Liver (tissue), 8 donors: ENCODE measurements at regions not wholly inside any gene's neighbourhood (a gene's known extent, or its start where the extent isn't known, plus 50 kb on each side); places are given as distances from the start of the nearest gene placed in this dataset.
"Not testable (repeated sequence)": the region's sequence is repeated elsewhere in the genome, so short reads cannot be mapped to it uniquely, and the experiment has no call there.

Experiments
- DNase-seq: peaks from one replicate; pipeline ENCODE4 v3.0.0-alpha.2; 2017; ENCODE audit warnings: low spot score
- H3K27ac ChIP-seq, 2 donors: one replicate each; pipeline ENCODE4 v1.7.0; 2013; ENCODE audit warnings: inconsistent platforms in 2 of 2, low read length in 2 of 2, control low read depth in 1 of 2, low read depth in 1 of 2, mild to moderate bottlenecking in 1 of 2
- H3K27me3 ChIP-seq, 4 donors: one replicate each; pipeline versions ENCODE4 v1.6.1 to v1.7.0; 2013; ENCODE audit warnings: low read length in 3 of 4, inconsistent platforms in 1 of 4, mild to moderate bottlenecking in 1 of 4, moderate library complexity in 1 of 4; ENCODE audit not compliant: control insufficient read depth in 4 of 4, insufficient read depth in 4 of 4
- H3K36me3 ChIP-seq, 4 donors: one replicate each; pipeline versions ENCODE4 v1.6.1 to v1.7.0; 2013; ENCODE audit warnings: low read length in 3 of 4, mild to moderate bottlenecking in 3 of 4, low read depth in 1 of 4, moderate library complexity in 1 of 4; ENCODE audit not compliant: control insufficient read depth in 4 of 4, insufficient read depth in 3 of 4
- H3K4me1 ChIP-seq, 4 donors: one replicate each; pipeline versions ENCODE4 v1.6.1 to v1.7.0; 2013; ENCODE audit warnings: low read length in 3 of 4, mild to moderate bottlenecking in 3 of 4, moderate library complexity in 1 of 4; ENCODE audit not compliant: control insufficient read depth in 4 of 4, insufficient read depth in 4 of 4
- H3K4me3 ChIP-seq, 3 donors: one replicate each; pipeline versions ENCODE4 v1.6.1 to v1.7.0; 2013; ENCODE audit warnings: low read length in 3 of 3, control low read depth in 1 of 3, low read depth in 1 of 3, mild to moderate bottlenecking in 1 of 3
- H3K9ac ChIP-seq, 2 donors: one replicate each; pipeline ENCODE4 v1.7.0; 2013; ENCODE audit warnings: low read length in 2 of 2, mild to moderate bottlenecking in 2 of 2, moderate library complexity in 2 of 2, control low read depth in 1 of 2, low read depth in 1 of 2
- H3K9me3 ChIP-seq, 4 donors: one replicate each; pipeline versions ENCODE4 v1.6.1 to v1.7.0; 2013; ENCODE audit warnings: low read length in 3 of 4; ENCODE audit not compliant: control insufficient read depth in 4 of 4
- CTCF ChIP-seq: fragments of 150-350 bp; IDR thresholded peaks from 2 replicates; pipeline ENCODE4 v1.5.1; 2017; ENCODE audit warnings: improper control_type of control experiment, low read depth, low read length; ENCODE audit not compliant: missing input control
- EGR1 ChIP-seq, 2 donors: IDR thresholded peaks; 2 replicates each; pipeline ENCODE4 v1.6.1; 2016 to 2018; ENCODE audit warnings: antibody characterized with exemption in 2 of 2, low read depth in 2 of 2
- FOXA1 ChIP-seq: IDR thresholded peaks from 2 replicates; pipeline ENCODE4 v1.6.1; 2016; ENCODE audit warnings: antibody characterized with exemption
- GABPA ChIP-seq, 2 donors: IDR thresholded peaks in 1 of 2; conservative IDR thresholded peaks in 1 of 2; 2 replicates each; pipeline ENCODE4 v1.6.1; 2016; ENCODE audit warnings: antibody characterized with exemption in 2 of 2, mild to moderate bottlenecking in 1 of 2, moderate library complexity in 1 of 2
- HNF4A ChIP-seq, 2 donors: conservative IDR thresholded peaks; 2 replicates each; pipeline ENCODE4 v1.6.1; 2016; ENCODE audit warnings: antibody characterized with exemption in 2 of 2, mild to moderate bottlenecking in 2 of 2
- JUND ChIP-seq, 2 donors: IDR thresholded peaks; 2 replicates each; pipeline ENCODE4 v1.6.1; 2016; ENCODE audit warnings: antibody characterized with exemption in 2 of 2
- NR2F2 ChIP-seq: IDR thresholded peaks from 2 replicates; pipeline ENCODE4 v1.6.1; 2016; ENCODE audit warnings: antibody characterized with exemption
- RAD21 ChIP-seq, 2 donors: IDR thresholded peaks; 2 replicates each; pipeline ENCODE4 v1.6.1; 2016; ENCODE audit warnings: antibody characterized with exemption in 2 of 2, mild to moderate bottlenecking in 2 of 2
- REST ChIP-seq: IDR thresholded peaks from 2 replicates; pipeline ENCODE4 v1.6.1; 2016; ENCODE audit warnings: antibody characterized with exemption, mild to moderate bottlenecking
- RXRA ChIP-seq, 2 donors: IDR thresholded peaks; 2 replicates each; pipeline ENCODE4 v1.6.1; 2017 to 2018; ENCODE audit warnings: antibody characterized with exemption in 2 of 2, mild to moderate bottlenecking in 1 of 2
- TAF1 ChIP-seq: conservative IDR thresholded peaks from 2 replicates; pipeline ENCODE4 v1.6.1; 2016; ENCODE audit warnings: antibody characterized with exemption, mild to moderate bottlenecking
- WGBS: extraction: QIAGEN DNeasy Blood & Tissue Kit; methylation state at CpG from one replicate; pipeline ENCODE4 v1.1.7; 2013; 5-methylcytosine and 5-hydroxymethylcytosine counted together
- TF ChIP-seq, protein P1 (sequence below): IDR thresholded peaks from 2 replicates; pipeline ENCODE4 v1.6.1; 2016; ENCODE audit warnings: antibody characterized with exemption
- TF ChIP-seq, protein P2 (sequence below): IDR thresholded peaks from 2 replicates; pipeline ENCODE4 v1.6.1; 2016; ENCODE audit warnings: antibody characterized with exemption
- donor health status: healthy.
- donor health status: healthy.
- donor health status: healthy.
- donor health status: healthy.
- donor health status: healthy.

DNA sequence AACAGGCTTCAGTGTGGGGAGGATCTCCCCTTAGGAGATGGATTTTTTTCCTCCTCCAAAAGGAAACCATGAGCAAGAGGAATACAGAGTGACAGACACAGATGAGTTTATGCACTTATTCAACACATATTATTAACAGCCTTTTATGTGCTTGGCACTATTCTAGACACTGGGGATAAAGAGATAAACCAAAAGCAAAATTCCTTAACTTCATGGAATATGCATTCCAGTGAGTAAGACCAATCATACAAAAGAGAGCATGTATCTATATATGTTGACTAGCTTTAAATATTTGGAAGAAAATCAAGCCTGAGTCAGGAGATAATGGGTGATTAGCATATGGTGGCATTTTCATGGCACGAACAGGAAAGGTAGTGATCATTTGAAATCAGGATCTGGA, 284.4 kb upstream of the RASGRP1 start:
- TF ChIP-seq GABPA (IDR thresholded peaks at IDR 0.05 in 1 of 2, conservative IDR thresholded peaks at IDR 0.05 in 1 of 2) (no peak), TAF1 (no peak), RXRA (IDR thresholded peaks at IDR 0.05) (no peak), FOXA1 (no peak), CTCF (no peak), NR2F2 (no peak), JUND (IDR thresholded peaks at IDR 0.05) (no peak), EGR1 (IDR thresholded peaks at IDR 0.05; ENCODE audit: low read depth in 2 of 2) (no peak), RAD21 (IDR thresholded peaks at IDR 0.05) (no peak), HNF4A (conservative IDR thresholded peaks at IDR 0.05) (no peak), REST (no peak)
- TF ChIP-seq, protein P1, sequence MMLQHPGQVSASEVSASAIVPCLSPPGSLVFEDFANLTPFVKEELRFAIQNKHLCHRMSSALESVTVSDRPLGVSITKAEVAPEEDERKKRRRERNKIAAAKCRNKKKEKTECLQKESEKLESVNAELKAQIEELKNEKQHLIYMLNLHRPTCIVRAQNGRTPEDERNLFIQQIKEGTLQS: no peak
- TF ChIP-seq, protein P2, sequence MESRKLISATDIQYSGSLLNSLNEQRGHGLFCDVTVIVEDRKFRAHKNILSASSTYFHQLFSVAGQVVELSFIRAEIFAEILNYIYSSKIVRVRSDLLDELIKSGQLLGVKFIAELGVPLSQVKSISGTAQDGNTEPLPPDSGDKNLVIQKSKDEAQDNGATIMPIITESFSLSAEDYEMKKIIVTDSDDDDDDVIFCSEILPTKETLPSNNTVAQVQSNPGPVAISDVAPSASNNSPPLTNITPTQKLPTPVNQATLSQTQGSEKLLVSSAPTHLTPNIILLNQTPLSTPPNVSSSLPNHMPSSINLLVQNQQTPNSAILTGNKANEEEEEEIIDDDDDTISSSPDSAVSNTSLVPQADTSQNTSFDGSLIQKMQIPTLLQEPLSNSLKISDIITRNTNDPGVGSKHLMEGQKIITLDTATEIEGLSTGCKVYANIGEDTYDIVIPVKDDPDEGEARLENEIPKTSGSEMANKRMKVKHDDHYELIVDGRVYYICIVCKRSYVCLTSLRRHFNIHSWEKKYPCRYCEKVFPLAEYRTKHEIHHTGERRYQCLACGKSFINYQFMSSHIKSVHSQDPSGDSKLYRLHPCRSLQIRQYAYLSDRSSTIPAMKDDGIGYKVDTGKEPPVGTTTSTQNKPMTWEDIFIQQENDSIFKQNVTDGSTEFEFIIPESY: no peak
- no peak for DNase-seq
- 79% methylated on average over 1 of the region's 1 CpG for WGBS
- Histone ChIP-seq H3K4me1 (no peaks in the 10 kb centered on the region), H3K9ac (no peak overlapping the region), H3K27me3 (no peaks in the 10 kb centered on the region), H3K9me3 (no peaks in the 10 kb centered on the region), H3K27ac (no peak overlapping the region), H3K4me3 (no peak overlapping the region), H3K36me3 (no peaks in the 10 kb centered on the region)

- H3K4me1 ChIP-seq, H3K27me3 ChIP-seq, DNase-seq, H3K9me3 ChIP-seq, H3K36me3 ChIP-seq, H3K9ac ChIP-seq, H3K4me3 ChIP-seq, H3K27ac ChIP-seq: not testable (repeated sequence)
- WGBS: no CpG with 5 or more reads among the region's 1 CpG
Observed at GRCh38 chr15:38852188-38852587, 287.6 kb upstream of the RASGRP1 start.
